Nucleus accumbens (tissue), 56 donors: ENCODE measurements at regions not wholly inside any gene's neighbourhood (a gene's known extent, or its start where the extent isn't known, plus 50 kb on each side); places are given as distances from the start of the nearest gene placed in this dataset.

Experiments
- DNase-seq, 56 donors: peaks; one replicate each; lab custom pipeline; 2025; lab: John Stamatoyannopoulos, UW

GRCh38 chr3:187947927-187948682, 202.8 kb upstream of the BCL6 start:
- no peak for DNase-seq

DNA sequence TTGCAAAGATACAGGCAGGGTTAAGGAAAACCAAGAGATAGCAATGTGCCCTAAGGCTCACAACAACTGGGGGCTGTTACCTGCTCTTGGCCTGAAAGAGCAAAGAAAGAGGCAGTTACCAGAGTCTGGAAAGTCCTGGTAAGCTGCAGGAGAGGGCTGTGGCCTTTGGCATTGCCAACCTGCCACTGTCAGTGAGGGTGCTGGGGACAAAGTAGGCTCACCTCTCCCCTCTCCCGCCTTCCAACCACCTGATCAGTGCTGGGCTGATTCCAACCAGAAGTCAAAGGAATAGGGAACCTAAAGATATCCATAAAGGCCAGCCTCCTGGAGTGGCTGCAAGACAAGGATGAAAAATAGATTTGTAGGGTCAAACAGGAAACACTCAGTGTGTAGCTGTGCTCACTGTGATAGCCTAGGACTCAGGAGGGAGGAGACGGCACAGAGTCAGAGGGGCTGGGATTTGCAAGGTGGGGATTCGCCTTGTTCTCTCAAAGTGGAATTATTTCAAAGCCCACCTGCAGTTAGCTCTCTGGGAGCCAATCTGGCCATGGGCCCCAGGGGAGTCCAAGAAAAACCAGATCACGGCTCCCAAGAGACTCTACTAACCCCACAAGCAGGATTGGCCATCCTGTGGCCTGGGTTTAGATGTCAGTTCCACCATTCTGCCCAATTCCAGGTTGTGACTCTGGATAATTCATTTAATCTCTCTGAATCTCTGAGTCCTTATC, 204.0 kb upstream of the BCL6 start:
- no peak for DNase-seq

DNA sequence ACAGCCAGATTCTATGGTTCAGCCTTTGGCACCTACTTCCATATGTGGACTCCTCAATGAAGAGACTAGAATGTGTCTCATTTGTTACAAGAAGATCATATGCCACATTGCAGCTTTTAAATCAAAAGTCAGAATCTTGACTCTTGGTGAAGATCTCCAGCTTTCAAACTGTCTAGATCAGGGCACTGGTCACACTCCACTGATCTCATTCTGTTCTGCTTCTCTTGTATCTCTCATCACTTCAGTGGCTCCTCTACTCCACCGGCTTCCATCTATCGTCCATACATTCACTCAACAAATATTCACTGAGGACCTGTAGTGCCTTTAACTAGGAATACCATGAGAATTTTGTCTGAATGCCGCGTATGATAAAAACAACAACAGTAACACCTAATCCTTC, 203.3 kb upstream of the LPP start:
- DNase-seq, result no peak

GRCh38 chr3:187951452-187952190, 202.3 kb upstream of the LPP start:
- DNase-seq, result no peak

DNA sequence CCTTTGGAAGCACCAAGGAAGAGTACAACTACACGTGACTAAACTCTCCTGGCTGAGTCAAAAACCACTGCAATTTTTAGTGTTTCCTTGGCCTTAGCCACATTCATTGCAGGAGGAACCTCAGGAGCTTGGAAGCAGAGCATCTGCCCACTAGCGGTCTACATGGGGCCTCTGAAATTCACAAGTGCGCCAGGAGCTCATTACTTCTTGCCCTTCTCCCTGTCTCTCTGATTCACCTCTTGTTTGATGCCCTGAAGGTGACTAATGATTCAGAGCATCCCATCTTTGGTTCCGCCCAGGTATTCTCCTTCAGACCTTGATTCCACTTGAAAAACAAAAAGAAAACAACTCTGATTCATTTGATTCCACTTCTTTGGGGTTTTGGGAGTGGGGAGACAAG, 201.1 kb upstream of the LPP start:
- no peak for DNase-seq

DNA sequence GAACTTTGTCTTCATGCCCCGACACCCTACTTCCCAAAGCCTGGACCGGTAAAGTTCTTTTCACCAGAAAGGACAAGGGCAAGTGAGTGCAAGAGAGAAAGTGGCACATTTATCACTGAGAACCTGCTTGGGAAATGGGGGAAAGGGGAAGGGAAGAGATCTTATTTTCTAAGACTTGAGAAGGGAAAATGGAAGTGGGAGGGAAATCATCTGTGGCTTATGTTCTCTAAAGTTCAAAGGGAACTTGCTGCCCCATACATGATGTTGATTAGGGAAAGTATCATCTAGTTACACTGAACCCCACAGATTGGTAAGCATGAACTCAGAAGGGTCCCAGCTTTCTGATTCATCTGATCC, 199.5 kb upstream of the LPP start:
- no peak for DNase-seq

- no peak for DNase-seq
These were observed 198.9 kb upstream of the LPP start for GRCh38 chr3:187954873-187955586.

- DNase-seq, result no peak
These were observed 198.4 kb upstream of the LPP start for GRCh38 chr3:187955587-187955952.

DNA sequence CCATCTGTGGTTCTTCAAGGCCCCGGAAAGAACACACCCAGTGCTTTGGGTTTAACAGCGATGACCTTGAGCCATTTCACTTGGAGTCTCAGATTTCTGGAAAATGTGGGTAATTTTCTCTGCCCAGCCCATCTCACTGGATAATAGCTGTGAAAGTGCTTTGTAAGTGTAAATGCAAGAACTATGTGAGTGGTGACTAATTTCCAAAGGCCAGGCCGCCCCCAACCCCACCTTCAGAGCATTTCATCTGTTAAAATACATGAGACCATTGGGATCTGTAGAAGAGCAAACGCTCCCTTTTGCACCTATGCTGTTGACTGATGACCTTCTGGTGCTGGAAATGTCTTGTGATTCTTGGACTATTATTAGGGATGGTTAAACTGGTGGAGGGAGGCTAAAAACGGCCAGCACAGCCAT, 196.8 kb upstream of the LPP start:
- no peak for DNase-seq

- no peak for DNase-seq
These were observed 196.4 kb upstream of the LPP start for GRCh38 chr3:187957582-187957981.

- no peak for DNase-seq
These were observed 195.4 kb upstream of the LPP start for GRCh38 chr3:187958432-187959003.

- DNase-seq, result no peak
These were observed 193.1 kb upstream of the LPP start for GRCh38 chr3:187960820-187961219.

DNA sequence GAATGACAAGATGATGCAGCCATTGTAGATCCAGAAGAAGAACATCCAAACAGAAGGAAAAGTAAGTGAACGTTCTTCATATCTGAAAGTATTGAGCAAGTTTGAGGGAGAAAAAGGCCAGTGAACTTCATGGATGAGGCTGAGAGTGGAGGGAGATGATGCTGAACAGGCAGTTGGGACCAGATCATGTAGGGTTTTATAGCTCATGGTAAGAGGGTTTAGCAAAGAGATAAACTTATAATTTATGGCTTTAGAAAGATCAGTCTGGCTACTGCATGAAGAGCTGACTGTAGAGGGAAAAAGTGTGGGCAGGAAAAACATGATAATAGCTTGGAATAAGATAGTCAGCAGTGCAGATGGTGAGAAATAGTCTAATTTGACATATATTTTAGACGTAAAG, 192.6 kb upstream of the LPP start:
- no peak for DNase-seq

GRCh38 chr3:187963003-187963676, 190.8 kb upstream of the LPP start:
- no peak for DNase-seq

GRCh38 chr3:187963677-187964385, 190.1 kb upstream of the LPP start:
- no peak for DNase-seq

DNA sequence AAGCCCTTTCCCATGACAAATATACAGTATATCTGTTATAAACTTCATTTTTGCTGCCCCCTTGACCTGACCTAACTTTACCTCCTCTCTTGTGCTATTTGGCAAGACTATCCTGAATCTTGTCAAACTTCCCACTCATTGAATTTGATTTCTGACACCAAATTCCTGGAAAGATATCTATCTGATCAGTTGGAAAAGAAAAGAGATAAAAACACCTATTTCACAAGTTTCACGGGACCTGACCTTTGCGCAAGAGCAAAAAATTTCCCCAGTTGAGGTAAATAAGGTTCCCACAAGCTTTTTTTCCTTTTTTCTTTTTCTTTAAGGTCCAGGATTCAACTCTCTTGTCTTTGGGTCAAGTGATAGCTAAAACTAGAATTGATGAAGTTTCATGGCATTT, 189.2 kb upstream of the LPP start:
- no peak for DNase-seq

GRCh38 chr3:187966096-187966495, 187.9 kb upstream of the LPP start:
- no peak for DNase-seq

DNA sequence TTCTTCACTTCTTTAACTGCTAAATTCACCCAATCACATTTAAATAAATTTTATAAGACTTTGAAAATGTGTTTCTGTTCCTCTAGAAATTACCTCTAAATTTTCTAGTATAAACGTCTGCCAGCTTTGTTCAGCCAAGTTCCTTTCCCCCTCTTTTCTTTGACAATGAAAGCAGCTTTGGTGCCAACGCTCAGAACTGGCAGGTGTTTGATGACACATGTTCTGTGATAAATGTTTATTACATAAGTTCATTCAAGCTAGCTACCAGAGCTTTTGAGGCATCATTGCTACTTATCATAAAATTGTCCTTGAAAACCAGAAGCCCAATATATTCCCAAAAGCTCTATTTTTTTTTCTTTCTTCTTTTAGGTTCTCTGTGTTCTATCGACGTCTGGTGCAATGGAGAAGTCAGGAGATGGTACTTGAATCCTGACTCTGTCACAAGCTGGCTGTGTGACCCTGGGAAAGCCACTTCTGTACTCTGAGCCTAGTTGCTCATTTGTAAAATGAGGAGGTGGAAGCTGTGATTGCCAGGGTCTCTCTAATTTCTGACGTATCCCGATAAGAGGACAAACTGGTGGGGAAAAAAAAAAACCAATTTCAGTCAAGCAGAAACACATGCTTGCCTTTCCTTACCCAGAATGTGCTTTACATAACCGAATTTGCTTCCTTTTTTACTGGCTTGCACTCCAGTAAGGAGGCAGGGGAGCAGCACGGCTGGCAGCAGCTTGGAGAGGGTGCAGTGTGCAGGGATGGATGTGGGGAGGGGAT, 187.1 kb upstream of the LPP start:
- DNase-seq, result peak in 16 of 56 donors; percentile 2 to 61 (median 26)

DNA sequence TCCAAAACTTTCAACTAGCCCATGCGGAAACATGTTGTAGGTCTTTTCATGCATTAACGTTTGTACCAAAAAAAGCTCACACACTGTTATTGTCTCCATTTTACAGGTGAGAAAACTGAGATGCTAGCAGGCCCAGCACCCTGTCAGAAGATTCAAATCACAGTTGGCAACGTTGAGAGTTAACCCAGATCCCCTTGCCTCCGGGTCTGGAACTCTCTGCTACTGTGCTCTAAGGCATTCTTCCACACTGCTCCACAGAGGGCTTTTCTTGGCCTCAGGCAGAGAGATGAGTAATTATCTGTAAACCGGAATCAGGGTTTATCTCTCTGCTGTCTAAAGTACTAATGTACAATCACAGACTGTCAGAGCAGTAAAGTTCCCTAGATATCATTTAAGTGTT, 186.0 kb upstream of the LPP start:
- no peak for DNase-seq
